K562 (cell line): ENCODE measurements at regions not wholly inside any gene's neighbourhood (a gene's known extent, or its start where the extent isn't known, plus 50 kb on each side); places are given as distances from the start of the nearest gene placed in this dataset.

Source experiments
- ARHGAP35 ChIP-seq: fragments of 450-650 bp; IDR thresholded peaks from 2 replicates; pipeline ENCODE4 v1.6.1; 2018; ENCODE audit not compliant: partially characterized antibody
- CBX5 ChIP-seq: IDR thresholded peaks from 2 replicates; pipeline ENCODE4 v1.6.1; 2014; ENCODE audit warnings: low read depth, borderline replicate concordance
- EWSR1 ChIP-seq: fragments of 450-650 bp; IDR thresholded peaks from 2 replicates; pipeline ENCODE4 v1.6.1; 2018; ENCODE audit warnings: borderline replicate concordance, mild to moderate bottlenecking, low read depth, moderate library complexity; ENCODE audit not compliant: partially characterized antibody
- HDAC2 ChIP-seq: fragments of 450-650 bp; IDR thresholded peaks from 2 replicates; pipeline ENCODE4 v1.6.1; 2016; ENCODE audit warnings: mild to moderate bottlenecking
- HIVEP1 ChIP-seq: fragments of 250-450 bp; sonication (Bioruptor Pico); IDR thresholded peaks from 2 replicates; pipeline ENCODE4 v1.4.0; 2020; ENCODE audit warnings: mild to moderate bottlenecking
- RBM25 ChIP-seq: fragments of 200-400 bp; formaldehyde crosslinking; IDR thresholded peaks from 2 replicates; pipeline ENCODE4 v1.6.1; 2018; ENCODE audit warnings: low read length, low read depth, moderate library complexity; ENCODE audit not compliant: severe bottlenecking
- ZNF583 ChIP-seq: fragments of 250-450 bp; sonication (Bioruptor Pico); IDR thresholded peaks from 2 replicates; pipeline ENCODE4 v1.4.0; 2020
- TF ChIP-seq, protein P1 (sequence below), 2 experiments: fragments of 150-350 bp in 1 of 2; IDR thresholded peaks; 2 replicates each; pipeline ENCODE4 v1.6.1; 2012 to 2016; ENCODE audit warnings: low read depth in 2 of 2, low read length in 2 of 2, mild to moderate bottlenecking in 1 of 2, moderate library complexity in 1 of 2
- TF ChIP-seq, protein P2 (sequence below): sonication (generic); formaldehyde crosslinking; IDR thresholded peaks from 2 replicates; pipeline ENCODE4 v1.8.1; 2022; ENCODE audit warnings: missing genetic modification reagents
- TF ChIP-seq, protein P3 (sequence below): sonication (generic); formaldehyde crosslinking; IDR thresholded peaks from 2 replicates; pipeline ENCODE4 v1.8.1; 2022; ENCODE audit warnings: missing genetic modification reagents
- TF ChIP-seq, protein P4 (sequence below): fragments of 250-450 bp; sonication (Bioruptor Pico); IDR thresholded peaks from 2 replicates; pipeline ENCODE4 v1.4.0; 2020; ENCODE audit warnings: mild to moderate bottlenecking, moderate library complexity

DNA sequence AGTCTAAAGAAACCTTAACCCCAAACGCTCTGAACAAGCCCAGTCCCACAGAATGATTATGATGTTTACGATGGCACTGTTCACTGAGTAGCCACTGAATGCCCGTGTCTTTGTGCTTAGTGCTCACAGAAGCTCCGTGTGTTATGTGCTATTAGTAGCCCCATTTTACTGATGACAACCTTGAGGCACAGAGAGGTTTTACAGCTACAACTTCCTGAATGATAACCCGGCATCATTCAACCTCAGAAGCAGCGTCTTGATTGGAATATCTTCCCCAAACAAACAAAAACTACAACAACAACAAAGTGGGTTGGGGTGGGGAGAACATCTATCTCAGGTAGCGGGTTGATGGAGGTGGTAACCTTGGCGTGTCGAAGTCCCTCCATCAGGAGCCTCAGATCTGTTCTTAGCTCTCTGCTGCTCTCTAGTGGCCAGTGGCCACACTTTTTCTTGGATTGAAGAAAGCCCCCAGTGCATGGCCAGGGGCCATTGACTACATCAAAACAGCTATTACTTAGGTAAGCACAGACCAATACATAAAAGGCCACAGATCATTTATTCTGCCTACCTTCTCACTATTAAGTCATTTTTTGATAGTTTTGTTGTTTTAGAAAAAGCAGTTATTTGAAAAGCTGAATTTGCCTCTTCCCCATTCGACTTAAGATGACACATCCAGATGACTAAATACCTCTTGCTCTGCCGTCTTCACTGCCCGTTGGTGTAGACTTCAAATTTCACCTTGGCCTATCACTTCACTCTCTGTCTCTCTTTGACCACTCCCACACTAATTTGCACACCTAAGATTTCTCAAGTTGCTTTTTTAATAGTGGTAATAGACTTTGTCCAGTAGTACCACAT, 376.9 kb downstream of the GALC start (continued):
- TF ChIP-seq, protein P1, sequence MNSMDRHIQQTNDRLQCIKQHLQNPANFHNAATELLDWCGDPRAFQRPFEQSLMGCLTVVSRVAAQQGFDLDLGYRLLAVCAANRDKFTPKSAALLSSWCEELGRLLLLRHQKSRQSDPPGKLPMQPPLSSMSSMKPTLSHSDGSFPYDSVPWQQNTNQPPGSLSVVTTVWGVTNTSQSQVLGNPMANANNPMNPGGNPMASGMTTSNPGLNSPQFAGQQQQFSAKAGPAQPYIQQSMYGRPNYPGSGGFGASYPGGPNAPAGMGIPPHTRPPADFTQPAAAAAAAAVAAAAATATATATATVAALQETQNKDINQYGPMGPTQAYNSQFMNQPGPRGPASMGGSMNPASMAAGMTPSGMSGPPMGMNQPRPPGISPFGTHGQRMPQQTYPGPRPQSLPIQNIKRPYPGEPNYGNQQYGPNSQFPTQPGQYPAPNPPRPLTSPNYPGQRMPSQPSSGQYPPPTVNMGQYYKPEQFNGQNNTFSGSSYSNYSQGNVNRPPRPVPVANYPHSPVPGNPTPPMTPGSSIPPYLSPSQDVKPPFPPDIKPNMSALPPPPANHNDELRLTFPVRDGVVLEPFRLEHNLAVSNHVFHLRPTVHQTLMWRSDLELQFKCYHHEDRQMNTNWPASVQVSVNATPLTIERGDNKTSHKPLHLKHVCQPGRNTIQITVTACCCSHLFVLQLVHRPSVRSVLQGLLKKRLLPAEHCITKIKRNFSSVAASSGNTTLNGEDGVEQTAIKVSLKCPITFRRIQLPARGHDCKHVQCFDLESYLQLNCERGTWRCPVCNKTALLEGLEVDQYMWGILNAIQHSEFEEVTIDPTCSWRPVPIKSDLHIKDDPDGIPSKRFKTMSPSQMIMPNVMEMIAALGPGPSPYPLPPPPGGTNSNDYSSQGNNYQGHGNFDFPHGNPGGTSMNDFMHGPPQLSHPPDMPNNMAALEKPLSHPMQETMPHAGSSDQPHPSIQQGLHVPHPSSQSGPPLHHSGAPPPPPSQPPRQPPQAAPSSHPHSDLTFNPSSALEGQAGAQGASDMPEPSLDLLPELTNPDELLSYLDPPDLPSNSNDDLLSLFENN (IDR thresholded peaks at IDR 0.05; ENCODE audit: low read depth in 2 of 2, low read length in 2 of 2): no peak
- TF ChIP-seq, protein P2, sequence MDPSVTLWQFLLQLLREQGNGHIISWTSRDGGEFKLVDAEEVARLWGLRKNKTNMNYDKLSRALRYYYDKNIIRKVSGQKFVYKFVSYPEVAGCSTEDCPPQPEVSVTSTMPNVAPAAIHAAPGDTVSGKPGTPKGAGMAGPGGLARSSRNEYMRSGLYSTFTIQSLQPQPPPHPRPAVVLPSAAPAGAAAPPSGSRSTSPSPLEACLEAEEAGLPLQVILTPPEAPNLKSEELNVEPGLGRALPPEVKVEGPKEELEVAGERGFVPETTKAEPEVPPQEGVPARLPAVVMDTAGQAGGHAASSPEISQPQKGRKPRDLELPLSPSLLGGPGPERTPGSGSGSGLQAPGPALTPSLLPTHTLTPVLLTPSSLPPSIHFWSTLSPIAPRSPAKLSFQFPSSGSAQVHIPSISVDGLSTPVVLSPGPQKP: no peak
- TF ChIP-seq CBX5 (no peak), RBM25 (no peak), HIVEP1 (no peak), ARHGAP35 (no peak), HDAC2 (no peak), ZNF583 (CRISPR knock-in tag) (no peak), EWSR1 (no peak)
- TF ChIP-seq, protein P3, sequence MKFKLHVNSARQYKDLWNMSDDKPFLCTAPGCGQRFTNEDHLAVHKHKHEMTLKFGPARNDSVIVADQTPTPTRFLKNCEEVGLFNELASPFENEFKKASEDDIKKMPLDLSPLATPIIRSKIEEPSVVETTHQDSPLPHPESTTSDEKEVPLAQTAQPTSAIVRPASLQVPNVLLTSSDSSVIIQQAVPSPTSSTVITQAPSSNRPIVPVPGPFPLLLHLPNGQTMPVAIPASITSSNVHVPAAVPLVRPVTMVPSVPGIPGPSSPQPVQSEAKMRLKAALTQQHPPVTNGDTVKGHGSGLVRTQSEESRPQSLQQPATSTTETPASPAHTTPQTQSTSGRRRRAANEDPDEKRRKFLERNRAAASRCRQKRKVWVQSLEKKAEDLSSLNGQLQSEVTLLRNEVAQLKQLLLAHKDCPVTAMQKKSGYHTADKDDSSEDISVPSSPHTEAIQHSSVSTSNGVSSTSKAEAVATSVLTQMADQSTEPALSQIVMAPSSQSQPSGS (CRISPR knock-in tag): no peak
- TF ChIP-seq, protein P4, sequence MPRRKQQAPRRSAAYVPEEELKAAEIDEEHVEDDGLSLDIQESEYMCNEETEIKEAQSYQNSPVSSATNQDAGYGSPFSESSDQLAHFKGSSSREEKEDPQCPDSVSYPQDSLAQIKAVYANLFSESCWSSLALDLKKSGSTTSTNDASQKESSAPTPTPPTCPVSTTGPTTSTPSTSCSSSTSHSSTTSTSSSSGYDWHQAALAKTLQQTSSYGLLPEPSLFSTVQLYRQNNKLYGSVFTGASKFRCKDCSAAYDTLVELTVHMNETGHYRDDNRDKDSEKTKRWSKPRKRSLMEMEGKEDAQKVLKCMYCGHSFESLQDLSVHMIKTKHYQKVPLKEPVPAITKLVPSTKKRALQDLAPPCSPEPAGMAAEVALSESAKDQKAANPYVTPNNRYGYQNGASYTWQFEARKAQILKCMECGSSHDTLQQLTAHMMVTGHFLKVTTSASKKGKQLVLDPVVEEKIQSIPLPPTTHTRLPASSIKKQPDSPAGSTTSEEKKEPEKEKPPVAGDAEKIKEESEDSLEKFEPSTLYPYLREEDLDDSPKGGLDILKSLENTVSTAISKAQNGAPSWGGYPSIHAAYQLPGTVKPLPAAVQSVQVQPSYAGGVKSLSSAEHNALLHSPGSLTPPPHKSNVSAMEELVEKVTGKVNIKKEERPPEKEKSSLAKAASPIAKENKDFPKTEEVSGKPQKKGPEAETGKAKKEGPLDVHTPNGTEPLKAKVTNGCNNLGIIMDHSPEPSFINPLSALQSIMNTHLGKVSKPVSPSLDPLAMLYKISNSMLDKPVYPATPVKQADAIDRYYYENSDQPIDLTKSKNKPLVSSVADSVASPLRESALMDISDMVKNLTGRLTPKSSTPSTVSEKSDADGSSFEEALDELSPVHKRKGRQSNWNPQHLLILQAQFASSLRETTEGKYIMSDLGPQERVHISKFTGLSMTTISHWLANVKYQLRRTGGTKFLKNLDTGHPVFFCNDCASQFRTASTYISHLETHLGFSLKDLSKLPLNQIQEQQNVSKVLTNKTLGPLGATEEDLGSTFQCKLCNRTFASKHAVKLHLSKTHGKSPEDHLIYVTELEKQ (CRISPR knock-in tag): no peak
